GM18870 (cell line): ENCODE measurements at regions not wholly inside any gene's neighbourhood (a gene's known extent, or its start where the extent isn't known, plus 50 kb on each side); places are given as distances from the start of the nearest gene placed in this dataset.

Experiments
- ATAC-seq: cut with Tn5 transposase; IDR thresholded peaks from one replicate; pipeline ENCODE4 v1.9.1; 2021; ENCODE audit warnings: moderate library complexity; ENCODE audit not compliant: unreplicated experiment

DNA sequence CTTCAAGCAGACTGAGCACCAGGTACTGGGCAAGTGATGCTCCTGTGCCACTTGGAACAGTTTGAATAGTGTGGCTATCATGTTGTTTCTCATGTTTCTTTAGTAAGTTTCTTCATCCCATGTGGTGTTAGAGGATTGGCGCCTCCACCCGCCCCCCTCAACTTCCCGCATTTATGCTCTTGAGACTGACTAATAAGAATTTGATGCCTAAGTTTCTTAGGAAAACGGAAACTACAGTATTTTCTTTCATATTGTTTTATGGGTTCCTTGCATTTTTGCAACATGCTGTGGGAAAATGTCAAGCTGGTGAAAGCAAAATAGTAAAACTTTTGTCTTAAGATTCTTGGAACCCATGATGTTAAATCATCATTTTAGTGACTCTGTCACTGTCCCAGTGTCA is 101.2 kb upstream of the SLC4A4 start:
- ATAC-seq = no peak

DNA sequence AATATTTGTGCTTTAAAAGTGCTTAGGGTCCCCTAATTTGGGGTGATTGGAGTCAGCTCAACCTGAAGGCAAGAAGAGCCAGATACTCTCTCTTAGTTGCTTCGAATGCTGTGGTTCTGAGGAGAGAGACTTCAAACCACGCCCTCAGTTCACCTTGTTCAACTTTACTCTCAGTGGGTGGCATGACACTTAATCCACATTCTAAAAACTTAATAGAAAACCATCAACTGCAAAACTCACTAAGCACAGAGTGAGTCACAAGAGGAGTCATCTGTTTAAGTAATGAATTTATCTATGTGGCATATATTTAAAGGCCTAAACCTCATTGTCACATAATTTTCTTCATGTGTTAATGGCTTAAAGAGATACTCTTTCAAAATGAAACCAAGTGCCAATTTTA is 99.5 kb upstream of the SLC4A4 start:
- ATAC-seq = no peak

- ATAC-seq = no peak
Observed at GRCh38 chr4:71240094-71240493, 98.7 kb upstream of the SLC4A4 start.

DNA sequence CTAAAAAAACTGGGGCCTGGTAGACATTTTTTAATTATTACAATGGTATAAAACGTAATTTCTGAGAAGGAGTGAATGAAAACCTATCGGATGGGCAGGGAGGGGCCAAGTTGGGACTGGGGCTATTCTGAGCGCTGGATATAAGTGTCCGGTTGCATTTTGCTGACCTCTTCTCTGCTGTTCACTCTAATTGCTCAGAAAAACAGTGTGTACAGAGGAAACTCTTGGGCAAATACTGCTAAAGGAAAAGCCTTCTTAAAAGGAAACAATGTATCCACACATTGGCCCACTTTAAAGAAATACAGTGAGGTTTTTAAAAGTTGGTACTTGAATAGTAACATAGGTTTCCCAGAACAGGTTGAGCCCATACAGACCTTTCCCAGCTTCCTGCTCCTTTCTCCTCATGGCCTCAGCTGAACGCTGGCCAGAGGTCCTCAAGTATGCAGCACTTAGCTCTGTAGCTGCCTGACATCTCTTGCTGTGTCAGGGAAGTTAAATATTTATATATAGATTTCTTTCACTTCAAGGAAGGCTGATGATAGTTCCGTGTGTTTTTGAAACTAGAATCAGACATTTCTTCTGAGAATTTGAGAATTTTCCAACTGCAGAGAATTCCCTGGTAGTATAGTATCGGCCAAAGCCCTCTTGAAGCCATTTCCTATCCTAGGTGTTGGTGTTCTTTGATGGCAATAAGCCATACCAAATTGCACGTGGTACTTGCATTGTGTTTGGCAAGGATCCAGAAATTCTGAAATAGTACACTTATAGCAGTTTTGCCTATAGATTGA is 97.1 kb upstream of the SLC4A4 start:
- no peak for ATAC-seq

DNA sequence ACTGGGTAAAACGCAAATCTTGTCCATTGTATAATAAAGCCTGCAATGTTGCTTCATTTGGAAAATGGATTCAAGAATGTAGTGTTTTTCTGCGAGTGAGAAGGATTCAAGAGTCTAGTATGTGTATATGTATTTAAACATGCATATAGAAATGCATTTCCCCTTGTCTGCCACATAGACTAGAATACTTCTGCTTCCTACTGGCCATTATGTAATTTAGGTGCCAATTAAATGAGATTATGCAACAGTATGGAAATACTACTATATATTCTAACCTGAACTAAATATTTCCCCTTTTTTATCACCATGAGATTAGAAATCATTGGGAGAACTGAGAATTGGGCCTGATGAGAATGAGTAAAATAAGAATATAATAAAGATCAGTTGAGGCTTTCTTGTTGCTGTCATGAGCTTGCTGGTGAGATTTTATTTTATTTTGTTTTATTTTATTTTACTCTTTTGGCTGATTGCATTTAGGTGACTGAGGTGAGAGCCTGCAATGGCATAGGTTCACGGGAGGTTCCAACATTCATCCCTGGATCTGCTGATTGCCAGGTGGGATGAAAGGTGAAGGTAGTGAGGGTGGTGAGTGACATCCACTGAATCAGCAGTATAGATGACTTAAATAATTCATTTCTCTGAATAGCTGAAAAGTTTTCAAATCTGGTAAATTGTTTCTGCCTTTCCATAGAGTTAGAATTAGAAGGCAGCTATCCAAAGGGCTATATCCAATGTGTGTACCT is 95.6 kb upstream of the SLC4A4 start:
- ATAC-seq = no peak

DNA sequence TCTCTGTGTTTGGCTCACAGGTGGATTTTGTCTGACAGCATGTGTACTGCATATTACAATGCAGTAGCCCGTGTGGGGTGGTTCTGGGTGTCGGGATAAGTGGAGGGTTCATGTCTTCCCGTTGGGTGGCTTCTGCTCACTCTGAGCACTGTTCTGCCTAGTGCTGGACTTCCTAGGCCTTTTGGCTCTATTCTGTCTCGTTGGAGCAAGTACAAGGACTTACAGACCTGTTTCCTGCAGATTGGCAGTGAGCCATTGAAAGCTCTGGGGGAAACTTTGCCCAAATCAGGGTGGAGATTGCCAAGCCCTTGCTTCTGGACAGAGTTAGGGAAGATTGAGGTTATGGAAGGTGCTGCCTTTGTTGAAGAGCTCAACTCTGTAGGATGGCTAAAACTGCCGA is 91.1 kb upstream of the SLC4A4 start:
- no peak for ATAC-seq

DNA sequence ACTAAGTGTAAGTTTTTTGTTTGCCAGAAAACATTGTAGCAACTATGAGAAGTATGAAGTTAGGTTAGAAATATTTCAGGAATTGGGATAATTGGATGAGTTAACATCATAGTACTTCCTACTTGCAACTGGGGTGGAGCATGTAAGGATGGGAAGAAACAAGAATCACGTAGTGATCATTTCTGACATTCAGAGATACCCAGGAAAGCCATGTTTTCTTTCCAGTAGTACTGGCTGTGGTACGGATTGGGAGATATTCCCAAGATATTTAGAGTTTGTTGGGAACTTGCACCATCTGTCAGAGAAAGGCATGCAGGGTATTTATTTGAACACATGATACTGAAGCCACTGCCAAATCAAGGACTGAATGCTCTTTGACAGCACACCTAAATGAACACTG is 87.6 kb upstream of the SLC4A4 start:
- no peak for ATAC-seq

DNA sequence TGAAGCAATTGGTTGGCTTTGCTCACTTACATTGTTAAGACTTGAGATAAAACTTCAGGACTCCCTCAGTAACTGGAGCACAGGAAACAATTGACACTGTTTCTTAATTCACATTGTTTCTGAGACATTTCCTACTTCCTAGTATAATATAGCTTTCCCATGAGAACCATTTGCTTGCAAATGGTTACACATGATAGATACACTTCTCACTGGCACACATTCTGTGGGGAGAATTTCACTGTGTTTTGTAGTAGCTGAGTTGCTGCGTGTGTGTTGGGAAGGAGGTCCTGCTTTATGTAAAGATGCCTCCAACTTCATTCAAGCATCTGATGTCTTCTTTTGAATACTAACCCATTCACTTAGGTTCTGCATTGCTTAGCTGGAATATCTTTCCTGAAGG is 85.3 kb upstream of the SLC4A4 start:
- ATAC-seq = no peak

DNA sequence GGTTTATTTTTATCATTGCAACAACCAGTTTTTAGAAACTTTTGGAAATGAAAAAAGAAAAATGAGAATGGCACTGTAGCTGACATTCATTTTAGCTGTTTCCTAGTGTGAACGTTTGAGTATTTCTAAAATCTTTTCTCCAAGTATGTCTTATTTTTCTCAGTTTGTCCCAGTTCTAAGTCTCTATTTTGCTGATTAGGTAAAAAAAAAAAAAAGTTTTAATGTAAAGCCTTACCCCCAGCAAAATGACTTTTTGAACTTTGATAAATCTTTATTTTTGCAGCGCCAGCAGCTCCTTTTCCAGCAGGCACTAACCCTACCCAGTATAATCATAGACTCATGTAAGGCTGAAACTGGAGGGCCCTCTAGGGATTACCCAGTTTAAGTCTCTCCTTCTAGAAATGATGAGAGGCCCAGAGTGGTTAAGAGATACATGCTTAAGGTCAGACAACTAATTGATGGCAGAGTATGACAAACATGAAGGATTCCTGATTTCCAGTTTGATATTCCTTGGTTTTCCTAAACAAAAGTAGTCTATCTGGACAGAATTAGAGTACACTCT is 84.3 kb upstream of the SLC4A4 start:
- ATAC-seq = peak; percentile 53

- ATAC-seq = no peak
Observed at GRCh38 chr4:71255976-71256375, 82.8 kb upstream of the SLC4A4 start.

- no peak for ATAC-seq
Observed at GRCh38 chr4:71257761-71258160, 81.1 kb upstream of the SLC4A4 start.

GRCh38 chr4:71258323-71258722 is 80.5 kb upstream of the SLC4A4 start:
- no peak for ATAC-seq

DNA sequence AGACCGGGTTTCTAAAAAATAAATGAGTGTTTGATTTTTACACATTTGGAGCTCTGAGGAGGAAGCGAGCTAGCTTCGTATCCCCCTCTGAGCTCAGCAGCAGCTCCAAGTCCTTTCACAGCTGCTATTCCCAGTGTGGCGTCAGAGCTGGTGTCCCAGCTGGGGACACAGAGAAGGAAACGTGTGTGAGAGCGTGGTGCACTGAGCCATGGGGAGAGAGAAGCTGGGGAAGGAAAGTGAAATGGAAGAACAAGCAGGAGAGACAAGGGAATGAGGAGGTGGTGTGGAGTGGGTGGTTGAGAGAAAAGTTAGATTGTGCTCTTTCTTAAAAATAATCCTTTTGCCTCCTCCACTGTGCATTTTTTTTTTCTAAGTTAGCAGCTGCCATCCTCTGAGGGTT is 79.5 kb upstream of the SLC4A4 start:
- no peak for ATAC-seq

- no peak for ATAC-seq
Observed at GRCh38 chr4:71259911-71260331, 78.9 kb upstream of the SLC4A4 start.

GRCh38 chr4:71260544-71260943 is 78.3 kb upstream of the SLC4A4 start:
- no peak for ATAC-seq

GRCh38 chr4:71261001-71261400 is 77.8 kb upstream of the SLC4A4 start:
- ATAC-seq = no peak

GRCh38 chr4:71261633-71262121 is 77.1 kb upstream of the SLC4A4 start:
- peak; percentile 38 for ATAC-seq

DNA sequence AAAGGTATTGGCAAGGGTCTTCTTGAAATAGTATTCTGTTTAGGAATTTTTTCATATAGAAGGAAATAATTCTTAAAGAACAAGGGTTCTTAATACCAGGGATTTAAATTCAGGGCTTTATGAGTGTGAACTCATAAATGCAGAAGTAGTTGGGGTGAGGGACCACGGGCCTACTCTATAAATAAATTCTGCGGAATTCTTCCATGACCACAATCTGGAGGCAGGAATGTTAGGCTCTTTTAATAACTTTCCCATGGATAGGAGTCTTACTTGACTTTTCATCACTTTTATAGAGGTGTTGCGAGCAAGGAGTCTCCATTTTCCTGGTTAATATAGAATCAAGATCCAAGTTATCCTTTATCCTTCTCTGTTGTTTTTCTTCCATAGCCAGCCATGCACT is 76.7 kb upstream of the SLC4A4 start:
- no peak for ATAC-seq

DNA sequence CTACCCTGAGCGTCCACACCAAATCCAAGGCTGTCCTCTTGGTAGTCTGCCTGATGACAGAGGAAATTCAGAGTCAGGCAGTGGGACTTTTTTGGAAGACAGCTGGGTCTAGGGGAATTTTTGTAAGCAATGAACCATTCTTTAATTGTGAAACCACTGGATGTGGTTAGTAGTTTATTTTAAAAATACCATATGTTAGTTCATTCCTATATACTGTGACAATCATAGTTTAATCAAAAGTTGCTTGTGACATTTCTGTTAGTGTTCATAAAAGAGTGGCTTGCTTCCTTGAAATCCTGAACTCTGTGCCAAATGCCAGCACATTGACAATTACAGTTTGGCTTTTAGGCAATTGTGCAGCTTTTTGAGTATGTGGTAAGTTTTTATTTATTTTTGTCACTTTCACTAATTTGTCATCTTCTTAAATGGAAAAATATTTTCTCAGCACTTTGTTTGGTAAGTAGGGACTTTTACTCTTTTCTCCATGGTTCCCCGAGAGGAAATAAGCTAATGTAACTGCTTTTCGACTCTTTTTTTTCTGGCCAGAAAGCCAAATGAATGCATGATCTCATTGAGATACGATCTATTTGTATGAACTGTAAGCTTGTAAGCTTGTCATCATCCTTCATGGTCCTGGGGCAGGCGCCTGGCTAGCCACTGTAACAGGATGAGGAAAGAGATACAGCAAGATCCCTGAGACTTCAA is 72.6 kb upstream of the SLC4A4 start:
- peak; percentile 40 for ATAC-seq

- no peak for ATAC-seq
Observed at GRCh38 chr4:71267244-71267643, 71.6 kb upstream of the SLC4A4 start.

GRCh38 chr4:71268166-71268565 is 70.7 kb upstream of the SLC4A4 start:
- no peak for ATAC-seq
